Liver (tissue), 8 donors: ENCODE measurements at regions not wholly inside any gene's neighbourhood (a gene's known extent, or its start where the extent isn't known, plus 50 kb on each side); places are given as distances from the start of the nearest gene placed in this dataset.

Experiments
- DNase-seq: peaks from one replicate; pipeline ENCODE4 v3.0.0-alpha.2; 2017; ENCODE audit warnings: low spot score
- H3K27ac ChIP-seq, 2 donors: one replicate each; pipeline ENCODE4 v1.7.0; 2013; ENCODE audit warnings: inconsistent platforms in 2 of 2, low read length in 2 of 2, control low read depth in 1 of 2, low read depth in 1 of 2, mild to moderate bottlenecking in 1 of 2
- H3K27me3 ChIP-seq, 4 donors: one replicate each; pipeline versions ENCODE4 v1.6.1 to v1.7.0; 2013; ENCODE audit warnings: low read length in 3 of 4, inconsistent platforms in 1 of 4, mild to moderate bottlenecking in 1 of 4, moderate library complexity in 1 of 4; ENCODE audit not compliant: control insufficient read depth in 4 of 4, insufficient read depth in 4 of 4
- H3K36me3 ChIP-seq, 4 donors: one replicate each; pipeline versions ENCODE4 v1.6.1 to v1.7.0; 2013; ENCODE audit warnings: low read length in 3 of 4, mild to moderate bottlenecking in 3 of 4, low read depth in 1 of 4, moderate library complexity in 1 of 4; ENCODE audit not compliant: control insufficient read depth in 4 of 4, insufficient read depth in 3 of 4
- H3K4me1 ChIP-seq, 4 donors: one replicate each; pipeline versions ENCODE4 v1.6.1 to v1.7.0; 2013; ENCODE audit warnings: low read length in 3 of 4, mild to moderate bottlenecking in 3 of 4, moderate library complexity in 1 of 4; ENCODE audit not compliant: control insufficient read depth in 4 of 4, insufficient read depth in 4 of 4
- H3K4me3 ChIP-seq, 3 donors: one replicate each; pipeline versions ENCODE4 v1.6.1 to v1.7.0; 2013; ENCODE audit warnings: low read length in 3 of 3, control low read depth in 1 of 3, low read depth in 1 of 3, mild to moderate bottlenecking in 1 of 3
- H3K9ac ChIP-seq, 2 donors: one replicate each; pipeline ENCODE4 v1.7.0; 2013; ENCODE audit warnings: low read length in 2 of 2, mild to moderate bottlenecking in 2 of 2, moderate library complexity in 2 of 2, control low read depth in 1 of 2, low read depth in 1 of 2
- H3K9me3 ChIP-seq, 4 donors: one replicate each; pipeline versions ENCODE4 v1.6.1 to v1.7.0; 2013; ENCODE audit warnings: low read length in 3 of 4; ENCODE audit not compliant: control insufficient read depth in 4 of 4
- CTCF ChIP-seq: fragments of 150-350 bp; IDR thresholded peaks from 2 replicates; pipeline ENCODE4 v1.5.1; 2017; ENCODE audit warnings: improper control_type of control experiment, low read depth, low read length; ENCODE audit not compliant: missing input control
- EGR1 ChIP-seq, 2 donors: IDR thresholded peaks; 2 replicates each; pipeline ENCODE4 v1.6.1; 2016 to 2018; ENCODE audit warnings: antibody characterized with exemption in 2 of 2, low read depth in 2 of 2
- FOXA1 ChIP-seq: IDR thresholded peaks from 2 replicates; pipeline ENCODE4 v1.6.1; 2016; ENCODE audit warnings: antibody characterized with exemption
- FOXA2 ChIP-seq: IDR thresholded peaks from 2 replicates; pipeline ENCODE4 v1.6.1; 2016; ENCODE audit warnings: antibody characterized with exemption
- GABPA ChIP-seq, 2 donors: IDR thresholded peaks in 1 of 2; conservative IDR thresholded peaks in 1 of 2; 2 replicates each; pipeline ENCODE4 v1.6.1; 2016; ENCODE audit warnings: antibody characterized with exemption in 2 of 2, mild to moderate bottlenecking in 1 of 2, moderate library complexity in 1 of 2
- HNF4A ChIP-seq, 2 donors: conservative IDR thresholded peaks; 2 replicates each; pipeline ENCODE4 v1.6.1; 2016; ENCODE audit warnings: antibody characterized with exemption in 2 of 2, mild to moderate bottlenecking in 2 of 2
- HNF4G ChIP-seq: IDR thresholded peaks from 2 replicates; pipeline ENCODE4 v1.6.1; 2016; ENCODE audit warnings: antibody characterized with exemption
- JUND ChIP-seq, 2 donors: IDR thresholded peaks; 2 replicates each; pipeline ENCODE4 v1.6.1; 2016; ENCODE audit warnings: antibody characterized with exemption in 2 of 2
- MAX ChIP-seq: IDR thresholded peaks from 2 replicates; pipeline ENCODE4 v1.6.1; 2016; ENCODE audit warnings: antibody characterized with exemption
- NR2F2 ChIP-seq: IDR thresholded peaks from 2 replicates; pipeline ENCODE4 v1.6.1; 2016; ENCODE audit warnings: antibody characterized with exemption
- RAD21 ChIP-seq, 2 donors: IDR thresholded peaks; 2 replicates each; pipeline ENCODE4 v1.6.1; 2016; ENCODE audit warnings: antibody characterized with exemption in 2 of 2, mild to moderate bottlenecking in 2 of 2
- REST ChIP-seq: IDR thresholded peaks from 2 replicates; pipeline ENCODE4 v1.6.1; 2016; ENCODE audit warnings: antibody characterized with exemption, mild to moderate bottlenecking
- RXRA ChIP-seq, 2 donors: IDR thresholded peaks; 2 replicates each; pipeline ENCODE4 v1.6.1; 2017 to 2018; ENCODE audit warnings: antibody characterized with exemption in 2 of 2, mild to moderate bottlenecking in 1 of 2
- SP1 ChIP-seq: IDR thresholded peaks from 2 replicates; pipeline ENCODE4 v1.6.1; 2018; ENCODE audit warnings: antibody characterized with exemption, mild to moderate bottlenecking
- TAF1 ChIP-seq: conservative IDR thresholded peaks from 2 replicates; pipeline ENCODE4 v1.6.1; 2016; ENCODE audit warnings: antibody characterized with exemption, mild to moderate bottlenecking
- YY1 ChIP-seq: IDR thresholded peaks from 2 replicates; pipeline ENCODE4 v1.6.1; 2016; ENCODE audit warnings: antibody characterized with exemption, mild to moderate bottlenecking
- WGBS: extraction: QIAGEN DNeasy Blood & Tissue Kit; methylation state at CpG from one replicate; pipeline ENCODE4 v1.1.7; 2013; 5-methylcytosine and 5-hydroxymethylcytosine counted together
- TF ChIP-seq, protein P1 (sequence below): IDR thresholded peaks from 2 replicates; pipeline ENCODE4 v1.6.1; 2016; ENCODE audit warnings: antibody characterized with exemption
- TF ChIP-seq, protein P2 (sequence below): IDR thresholded peaks from 2 replicates; pipeline ENCODE4 v1.6.1; 2016; ENCODE audit warnings: antibody characterized with exemption
- donor health status: healthy.
- donor health status: healthy.
- donor health status: healthy.
- donor health status: healthy.
- donor health status: healthy.

GRCh38 chr3:16081661-16082060, 92.8 kb upstream of the GALNT15 start:
- no peak for TF ChIP-seq TAF1
- no peak for TF ChIP-seq FOXA1
- TF ChIP-seq GABPA (IDR thresholded peaks at IDR 0.05 in 1 of 2, conservative IDR thresholded peaks at IDR 0.05 in 1 of 2), result no peak
- TF ChIP-seq RAD21 (IDR thresholded peaks at IDR 0.05), result no peak
- no peak for TF ChIP-seq FOXA2
- TF ChIP-seq CTCF, result no peak
- no peak for TF ChIP-seq SP1
- TF ChIP-seq REST, result no peak
- no peak for TF ChIP-seq HNF4A (conservative IDR thresholded peaks at IDR 0.05)
- no peak for TF ChIP-seq MAX
- TF ChIP-seq EGR1 (IDR thresholded peaks at IDR 0.05; ENCODE audit: low read depth in 2 of 2), result no peak
- TF ChIP-seq, protein P1, sequence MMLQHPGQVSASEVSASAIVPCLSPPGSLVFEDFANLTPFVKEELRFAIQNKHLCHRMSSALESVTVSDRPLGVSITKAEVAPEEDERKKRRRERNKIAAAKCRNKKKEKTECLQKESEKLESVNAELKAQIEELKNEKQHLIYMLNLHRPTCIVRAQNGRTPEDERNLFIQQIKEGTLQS, result no peak
- no peak for TF ChIP-seq JUND (IDR thresholded peaks at IDR 0.05)
- TF ChIP-seq, protein P2, sequence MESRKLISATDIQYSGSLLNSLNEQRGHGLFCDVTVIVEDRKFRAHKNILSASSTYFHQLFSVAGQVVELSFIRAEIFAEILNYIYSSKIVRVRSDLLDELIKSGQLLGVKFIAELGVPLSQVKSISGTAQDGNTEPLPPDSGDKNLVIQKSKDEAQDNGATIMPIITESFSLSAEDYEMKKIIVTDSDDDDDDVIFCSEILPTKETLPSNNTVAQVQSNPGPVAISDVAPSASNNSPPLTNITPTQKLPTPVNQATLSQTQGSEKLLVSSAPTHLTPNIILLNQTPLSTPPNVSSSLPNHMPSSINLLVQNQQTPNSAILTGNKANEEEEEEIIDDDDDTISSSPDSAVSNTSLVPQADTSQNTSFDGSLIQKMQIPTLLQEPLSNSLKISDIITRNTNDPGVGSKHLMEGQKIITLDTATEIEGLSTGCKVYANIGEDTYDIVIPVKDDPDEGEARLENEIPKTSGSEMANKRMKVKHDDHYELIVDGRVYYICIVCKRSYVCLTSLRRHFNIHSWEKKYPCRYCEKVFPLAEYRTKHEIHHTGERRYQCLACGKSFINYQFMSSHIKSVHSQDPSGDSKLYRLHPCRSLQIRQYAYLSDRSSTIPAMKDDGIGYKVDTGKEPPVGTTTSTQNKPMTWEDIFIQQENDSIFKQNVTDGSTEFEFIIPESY, result no peak
- no peak for TF ChIP-seq RXRA (IDR thresholded peaks at IDR 0.05)
- TF ChIP-seq YY1, result no peak
- no peak for TF ChIP-seq HNF4G
- TF ChIP-seq NR2F2, result no peak
- Histone ChIP-seq H3K4me3 (no peak overlapping the region), H3K4me1 (no peaks in the 10 kb centered on the region), H3K27ac (no peak overlapping the region), H3K9me3 (peaks cover 0 to 4% (median 0%) of the 10 kb centered on the region in 4 donors), H3K36me3 (no peaks in the 10 kb centered on the region), H3K9ac (no peak overlapping the region), H3K27me3 (no peaks in the 10 kb centered on the region)
- WGBS, result 87% methylated on average over 3 of the region's 3 CpGs
- DNase-seq, result no peak
